ENCODE measurements at regions not wholly inside any gene's neighbourhood (a gene's known extent, or its start where the extent isn't known, plus 50 kb on each side); places are given as distances from the start of the nearest gene placed in this dataset.
"Not testable (repeated sequence)": the region's sequence is repeated elsewhere in the genome, so short reads cannot be mapped to it uniquely, and the experiment has no call there.

GRCh38 chr2:87677421-87677923, 70.4 kb upstream of the PLGLB2 start:
- not testable (repeated sequence) for DNase-seq (ENCODE audit: low read depth, low spot score); H3K27ac ChIP-seq

- H3K27ac ChIP-seq = peak overlapping the region; percentile 31
- DNase-seq (ENCODE audit: low read depth, low spot score) = not testable (repeated sequence)
Observed at GRCh38 chr2:87678742-87679173, 69.1 kb upstream of the PLGLB2 start.

- DNase-seq (ENCODE audit: low read depth, low spot score); H3K27ac ChIP-seq: not testable (repeated sequence)
Observed at GRCh38 chr2:87679950-87680349, 67.9 kb upstream of the PLGLB2 start.

GRCh38 chr2:87680691-87681090, 67.2 kb upstream of the PLGLB2 start:
- H3K27ac ChIP-seq; DNase-seq (ENCODE audit: low read depth, low spot score): not testable (repeated sequence)

GRCh38 chr2:87683451-87683850, 64.4 kb upstream of the PLGLB2 start:
- not testable (repeated sequence) for DNase-seq (ENCODE audit: low read depth, low spot score); H3K27ac ChIP-seq

- not testable (repeated sequence) for H3K27ac ChIP-seq; DNase-seq (ENCODE audit: low read depth, low spot score)
Observed at GRCh38 chr2:87683961-87684360, 63.9 kb upstream of the PLGLB2 start.

- not testable (repeated sequence) for H3K27ac ChIP-seq
Observed at GRCh38 chr2:87685558-87685957, 62.3 kb upstream of the PLGLB2 start.

GRCh38 chr2:87686873-87687549, 60.9 kb upstream of the PLGLB2 start:
- DNase-seq (ENCODE audit: low read depth, low spot score); H3K27ac ChIP-seq: not testable (repeated sequence)

More at GRCh38 chr2:87685558-87685957, 62.3 kb upstream of the PLGLB2 start:
- DNase-seq (ENCODE audit: low read depth, low spot score) = not testable (repeated sequence)

- not testable (repeated sequence) for DNase-seq (ENCODE audit: low read depth, low spot score); H3K27ac ChIP-seq
Observed at GRCh38 chr2:87687550-87688270, 60.2 kb upstream of the PLGLB2 start.

GRCh38 chr2:87691899-87692592, 55.8 kb upstream of the PLGLB2 start:
- not testable (repeated sequence) for H3K27ac ChIP-seq; DNase-seq (ENCODE audit: low read depth, low spot score)

GRCh38 chr2:87692914-87693313, 55.0 kb upstream of the PLGLB2 start:
- DNase-seq (ENCODE audit: low read depth, low spot score); H3K27ac ChIP-seq: not testable (repeated sequence)

- not testable (repeated sequence) for DNase-seq (ENCODE audit: low read depth, low spot score); H3K27ac ChIP-seq
Observed at GRCh38 chr2:87693882-87694281, 54.0 kb upstream of the PLGLB2 start.

- DNase-seq (ENCODE audit: low read depth, low spot score) = peak; percentile 14
- not testable (repeated sequence) for H3K27ac ChIP-seq
Observed at GRCh38 chr2:87695596-87696323, 52.1 kb upstream of the PLGLB2 start.
